ENCODE measurements at regions not wholly inside any gene's neighbourhood (a gene's known extent, or its start where the extent isn't known, plus 50 kb on each side); places are given as distances from the start of the nearest gene placed in this dataset.

GRCh38 chr1:13964768-13965167 is 264.8 kb downstream of the PRDM2 start:
- Histone ChIP-seq H3K4me1 (ENCODE audit: control insufficient read depth, insufficient read depth, low read length) (peaks cover 6% of the 10 kb centered on the region), H3K9me3 (replicated peaks; ENCODE audit: control insufficient read depth, low read depth, low read length) (no peaks in the 10 kb centered on the region), H3K27ac (ENCODE audit: low read length) (no peak overlapping the region), H3K4me3 (ENCODE audit: low read length) (no peak overlapping the region), H3K27me3 (ENCODE audit: control insufficient read depth, insufficient read depth, low read length) (peaks cover 2% of the 10 kb centered on the region), H3K36me3 (ENCODE audit: control insufficient read depth, insufficient read depth, low read length) (no peaks in the 10 kb centered on the region)
- DNase-seq, result no peak
- 75% methylated on average over 4 of the region's 4 CpGs for WGBS (ENCODE audit: insufficient coverage)

GRCh38 chr1:13965770-13966398 is 265.9 kb downstream of the PRDM2 start:
- H3K27me3 ChIP-seq (ENCODE audit: control insufficient read depth, insufficient read depth, low read length), result no peaks in the 10 kb centered on the region
- H3K4me3 ChIP-seq (ENCODE audit: low read length), result no peak overlapping the region
- no peak overlapping the region for H3K27ac ChIP-seq (ENCODE audit: low read length)
- DNase-seq, result peak; percentile 93
- H3K9me3 ChIP-seq (replicated peaks; ENCODE audit: control insufficient read depth, low read depth, low read length), result peaks cover under 1% of the 10 kb centered on the region
- H3K36me3 ChIP-seq (ENCODE audit: control insufficient read depth, insufficient read depth, low read length), result no peaks in the 10 kb centered on the region
- peaks cover 6% of the 10 kb centered on the region for H3K4me1 ChIP-seq (ENCODE audit: control insufficient read depth, insufficient read depth, low read length)
- WGBS (ENCODE audit: insufficient coverage), result 38% methylated on average over 6 of the region's 8 CpGs

- no peak overlapping the region for H3K27ac ChIP-seq (ENCODE audit: low read length)
- H3K4me3 ChIP-seq (ENCODE audit: low read length), result no peak overlapping the region
- no peak for DNase-seq
- H3K36me3 ChIP-seq (ENCODE audit: control insufficient read depth, insufficient read depth, low read length), result no peaks in the 10 kb centered on the region
- H3K9me3 ChIP-seq (replicated peaks; ENCODE audit: control insufficient read depth, low read depth, low read length), result peaks cover 6% of the 10 kb centered on the region
- WGBS (ENCODE audit: insufficient coverage), result 64% methylated on average over 2 of the region's 4 CpGs
- no peaks in the 10 kb centered on the region for H3K27me3 ChIP-seq (ENCODE audit: control insufficient read depth, insufficient read depth, low read length)
- peaks cover 6% of the 10 kb centered on the region for H3K4me1 ChIP-seq (ENCODE audit: control insufficient read depth, insufficient read depth, low read length)
Measured at GRCh38 chr1:13967707-13968106, 267.7 kb downstream of the PRDM2 start.

GRCh38 chr1:13968361-13968760 is 268.4 kb downstream of the PRDM2 start:
- H3K36me3 ChIP-seq (ENCODE audit: control insufficient read depth, insufficient read depth, low read length), result no peaks in the 10 kb centered on the region
- H3K27ac ChIP-seq (ENCODE audit: low read length), result no peak overlapping the region
- peaks cover 6% of the 10 kb centered on the region for H3K9me3 ChIP-seq (replicated peaks; ENCODE audit: control insufficient read depth, low read depth, low read length)
- DNase-seq, result no peak
- WGBS (ENCODE audit: insufficient coverage), result 82% methylated on average over 8 of the region's 8 CpGs
- H3K4me3 ChIP-seq (ENCODE audit: low read length), result no peak overlapping the region
- H3K27me3 ChIP-seq (ENCODE audit: control insufficient read depth, insufficient read depth, low read length), result no peaks in the 10 kb centered on the region
- peaks cover 6% of the 10 kb centered on the region for H3K4me1 ChIP-seq (ENCODE audit: control insufficient read depth, insufficient read depth, low read length)

- Histone ChIP-seq H3K4me3 (ENCODE audit: low read length) (no peak overlapping the region), H3K9me3 (replicated peaks; ENCODE audit: control insufficient read depth, low read depth, low read length) (peaks cover 6% of the 10 kb centered on the region), H3K4me1 (ENCODE audit: control insufficient read depth, insufficient read depth, low read length) (peaks cover 5% of the 10 kb centered on the region), H3K36me3 (ENCODE audit: control insufficient read depth, insufficient read depth, low read length) (no peaks in the 10 kb centered on the region), H3K27ac (ENCODE audit: low read length) (no peak overlapping the region), H3K27me3 (ENCODE audit: control insufficient read depth, insufficient read depth, low read length) (no peaks in the 10 kb centered on the region)
- no peak for DNase-seq
Measured at GRCh38 chr1:13970631-13971247, 270.8 kb downstream of the PRDM2 start.

GRCh38 chr1:13976485-13976884 is 276.5 kb downstream of the PRDM2 start:
- Histone ChIP-seq H3K27me3 (ENCODE audit: control insufficient read depth, insufficient read depth, low read length) (no peaks in the 10 kb centered on the region), H3K4me3 (ENCODE audit: low read length) (no peak overlapping the region), H3K36me3 (ENCODE audit: control insufficient read depth, insufficient read depth, low read length) (no peaks in the 10 kb centered on the region), H3K27ac (ENCODE audit: low read length) (no peak overlapping the region), H3K9me3 (replicated peaks; ENCODE audit: control insufficient read depth, low read depth, low read length) (no peaks in the 10 kb centered on the region), H3K4me1 (ENCODE audit: control insufficient read depth, insufficient read depth, low read length) (no peaks in the 10 kb centered on the region)
- DNase-seq, result no peak
- WGBS (ENCODE audit: insufficient coverage), result no CpG with 5 or more reads among the region's 2 CpGs

- Histone ChIP-seq H3K27me3 (ENCODE audit: control insufficient read depth, insufficient read depth, low read length) (no peaks in the 10 kb centered on the region), H3K9me3 (replicated peaks; ENCODE audit: control insufficient read depth, low read depth, low read length) (no peaks in the 10 kb centered on the region), H3K36me3 (ENCODE audit: control insufficient read depth, insufficient read depth, low read length) (no peaks in the 10 kb centered on the region), H3K4me3 (ENCODE audit: low read length) (no peak overlapping the region), H3K4me1 (ENCODE audit: control insufficient read depth, insufficient read depth, low read length) (no peaks in the 10 kb centered on the region), H3K27ac (ENCODE audit: low read length) (no peak overlapping the region)
- DNase-seq, result no peak
- WGBS (ENCODE audit: insufficient coverage), result no CpG with 5 or more reads among the region's 2 CpGs
Measured at GRCh38 chr1:13981142-13981541, 281.2 kb downstream of the PRDM2 start.

- Histone ChIP-seq H3K36me3 (ENCODE audit: control insufficient read depth, insufficient read depth, low read length) (no peaks in the 10 kb centered on the region), H3K4me3 (ENCODE audit: low read length) (no peak overlapping the region), H3K9me3 (replicated peaks; ENCODE audit: control insufficient read depth, low read depth, low read length) (no peaks in the 10 kb centered on the region), H3K4me1 (ENCODE audit: control insufficient read depth, insufficient read depth, low read length) (no peaks in the 10 kb centered on the region), H3K27ac (ENCODE audit: low read length) (no peak overlapping the region), H3K27me3 (ENCODE audit: control insufficient read depth, insufficient read depth, low read length) (no peaks in the 10 kb centered on the region)
- DNase-seq, result no peak
- WGBS (ENCODE audit: insufficient coverage), result 93% methylated on average over 9 of the region's 17 CpGs
Measured at GRCh38 chr1:13983393-13983792, 283.4 kb downstream of the PRDM2 start.

GRCh38 chr1:13990939-13991338 is 291.0 kb downstream of the PRDM2 start:
- WGBS (ENCODE audit: insufficient coverage), result 100% methylated on average over 2 of the region's 5 CpGs

GRCh38 chr1:13992489-13993285 is 292.7 kb downstream of the PRDM2 start:
- Histone ChIP-seq H3K27me3 (ENCODE audit: control insufficient read depth, insufficient read depth, low read length) (no peaks in the 10 kb centered on the region), H3K4me3 (ENCODE audit: low read length) (no peak overlapping the region), H3K27ac (ENCODE audit: low read length) (no peak overlapping the region), H3K9me3 (replicated peaks; ENCODE audit: control insufficient read depth, low read depth, low read length) (no peaks in the 10 kb centered on the region), H3K4me1 (ENCODE audit: control insufficient read depth, insufficient read depth, low read length) (no peaks in the 10 kb centered on the region), H3K36me3 (ENCODE audit: control insufficient read depth, insufficient read depth, low read length) (no peaks in the 10 kb centered on the region)
- WGBS (ENCODE audit: insufficient coverage), result 75% methylated on average over 1 of the region's 5 CpGs
- no peak for DNase-seq

More at GRCh38 chr1:13990939-13991338, 291.0 kb downstream of the PRDM2 start:
- H3K4me3 ChIP-seq (ENCODE audit: low read length), result no peak overlapping the region
- no peak overlapping the region for H3K27ac ChIP-seq (ENCODE audit: low read length)
- DNase-seq, result no peak
- H3K36me3 ChIP-seq (ENCODE audit: control insufficient read depth, insufficient read depth, low read length), result no peaks in the 10 kb centered on the region
- H3K4me1 ChIP-seq (ENCODE audit: control insufficient read depth, insufficient read depth, low read length), result no peaks in the 10 kb centered on the region
- no peaks in the 10 kb centered on the region for H3K27me3 ChIP-seq (ENCODE audit: control insufficient read depth, insufficient read depth, low read length)
- H3K9me3 ChIP-seq (replicated peaks; ENCODE audit: control insufficient read depth, low read depth, low read length), result no peaks in the 10 kb centered on the region

All from muscle of leg (tissue), 3 donors.